H1 (cell line): ENCODE measurements at regions not wholly inside any gene's neighbourhood (a gene's known extent, or its start where the extent isn't known, plus 50 kb on each side); places are given as distances from the start of the nearest gene placed in this dataset.

ENCODE experiments used
- BCL11A ChIP-seq, 2 experiments: IDR thresholded peaks; one replicate each; pipeline ENCODE4 v1.6.1; 2011; ENCODE audit warnings: low read depth in 2 of 2, low read length in 2 of 2, mild to moderate bottlenecking in 2 of 2
- USF2 ChIP-seq: IDR thresholded peaks from 2 replicates; pipeline ENCODE4 v1.6.1; 2011; ENCODE audit warnings: low read length, improper control_type of control experiment

DNA sequence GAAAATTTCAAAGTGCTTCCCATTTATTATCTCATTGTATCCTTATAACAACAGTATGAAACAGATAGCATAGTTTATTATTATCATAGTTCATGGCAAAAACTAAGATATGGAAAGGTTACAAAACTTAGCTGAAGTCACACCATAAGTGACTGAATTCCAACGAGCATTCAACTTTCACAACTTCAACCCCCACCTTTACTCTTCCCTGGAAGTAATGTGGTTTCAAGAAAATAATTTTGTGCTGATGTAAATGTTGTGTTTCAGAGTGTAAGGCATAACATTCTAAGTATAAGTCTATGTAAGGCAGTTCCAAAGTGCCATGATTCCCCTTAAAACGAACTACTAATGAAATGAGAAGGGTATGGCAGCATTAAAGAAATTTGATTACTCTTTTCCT, 454.5 kb downstream of the BCAT1 start (continued):
- TF ChIP-seq USF2: no peak
- TF ChIP-seq BCL11A (IDR thresholded peaks at IDR 0.05; ENCODE audit: low read depth in 2 of 2, low read length in 2 of 2): no peak
